ENCODE measurements at regions not wholly inside any gene's neighbourhood (a gene's known extent, or its start where the extent isn't known, plus 50 kb on each side); places are given as distances from the start of the nearest gene placed in this dataset.
"Not testable (repeated sequence)": the region's sequence is repeated elsewhere in the genome, so short reads cannot be mapped to it uniquely, and the experiment has no call there.

DNA sequence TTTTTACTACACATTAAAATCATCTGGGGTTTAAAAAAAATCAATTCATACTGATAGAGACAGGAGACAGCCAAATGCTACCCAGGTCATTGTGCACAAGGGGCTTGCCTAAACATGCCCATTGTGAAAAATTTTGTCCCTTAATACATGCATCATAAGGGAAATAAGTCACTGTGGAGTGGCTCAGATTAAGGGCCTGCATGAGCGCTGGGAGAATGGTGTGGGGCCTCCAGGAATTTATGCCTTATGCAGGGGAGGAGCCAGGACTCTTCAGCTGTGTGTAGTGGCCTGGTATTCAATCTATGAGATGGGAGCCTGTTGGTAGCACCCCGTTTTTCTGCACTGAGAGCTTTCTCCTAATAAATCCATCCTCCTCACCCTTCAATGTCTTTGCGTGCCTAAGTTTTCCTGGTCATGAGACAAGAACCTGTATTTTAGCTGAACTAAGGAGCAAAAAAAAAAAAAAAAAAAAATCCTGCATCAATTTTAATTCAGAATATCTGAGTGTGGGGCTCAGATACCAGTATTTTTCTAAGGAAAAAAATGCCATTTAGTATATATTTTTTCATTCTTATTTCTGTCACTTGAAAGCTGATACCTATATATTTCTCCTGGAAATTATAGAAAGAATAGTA, 997.6 kb upstream of the ATXN8OS start:
- no peak for DNase-seq (ENCODE audit: low read depth in 3 of 3, low spot score in 2 of 3)

DNA sequence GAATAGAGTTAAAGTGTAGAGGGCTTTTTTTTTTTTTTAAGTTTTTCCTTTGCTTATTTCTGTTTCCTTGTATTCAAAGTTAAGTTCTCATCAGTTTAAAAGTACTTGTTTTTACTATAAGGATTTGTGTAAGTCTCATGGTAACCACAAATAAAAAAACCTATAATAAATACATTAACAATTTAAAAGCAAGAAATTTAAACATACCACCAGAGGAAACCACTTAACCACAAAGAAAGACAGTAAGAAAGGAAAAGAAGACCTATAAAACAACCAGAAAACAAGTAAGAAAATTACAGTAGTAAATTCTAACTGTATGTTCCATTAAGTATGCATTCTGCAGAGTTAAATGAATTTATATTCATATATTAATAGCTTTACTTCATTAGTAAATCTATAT, 999.1 kb upstream of the ATXN8OS start:
- DNase-seq (ENCODE audit: low read depth in 3 of 3, low spot score in 2 of 3) = no peak

DNA sequence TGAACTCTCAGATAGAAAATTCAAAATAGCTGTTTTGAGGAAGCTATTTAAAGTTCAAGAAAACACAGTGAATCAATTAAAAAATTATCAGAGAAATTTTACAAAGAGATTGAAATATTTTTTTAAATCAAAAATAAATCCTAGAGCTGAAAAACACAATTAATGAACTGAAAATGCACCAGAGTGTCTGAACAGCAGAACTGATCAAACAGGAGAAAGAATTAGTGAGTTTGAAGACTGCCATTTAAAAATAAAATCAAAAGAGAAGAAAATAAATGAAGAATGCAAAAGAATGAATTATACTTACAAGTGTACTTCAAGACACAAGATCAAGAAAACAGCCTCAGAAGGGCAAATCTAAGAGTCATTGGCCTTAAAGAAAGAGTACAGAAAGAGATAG, 1000.2 kb upstream of the ATXN8OS start:
- no peak for DNase-seq (ENCODE audit: low read depth in 3 of 3, low spot score in 2 of 3)

DNA sequence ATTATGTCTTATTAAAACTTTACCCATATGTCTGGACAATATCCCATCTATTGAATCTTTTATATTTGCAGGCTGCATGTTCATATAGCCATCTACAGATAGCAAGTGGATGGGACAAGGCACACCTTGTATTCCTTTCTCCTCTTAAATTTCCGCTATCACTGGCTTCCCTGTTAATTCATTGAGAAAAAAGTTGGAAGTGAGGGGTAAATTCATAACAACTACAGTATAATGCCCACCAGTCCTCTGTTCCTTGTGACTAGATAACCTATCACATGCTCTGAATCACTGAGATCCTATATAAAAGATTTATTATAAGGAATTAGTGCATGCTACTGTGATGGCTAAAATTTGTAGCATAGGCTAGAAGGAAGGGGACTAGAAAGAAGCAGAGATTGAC, 1005.8 kb upstream of the ATXN8OS start:
- DNase-seq (ENCODE audit: low read depth in 3 of 3, low spot score in 2 of 3) = no peak

DNA sequence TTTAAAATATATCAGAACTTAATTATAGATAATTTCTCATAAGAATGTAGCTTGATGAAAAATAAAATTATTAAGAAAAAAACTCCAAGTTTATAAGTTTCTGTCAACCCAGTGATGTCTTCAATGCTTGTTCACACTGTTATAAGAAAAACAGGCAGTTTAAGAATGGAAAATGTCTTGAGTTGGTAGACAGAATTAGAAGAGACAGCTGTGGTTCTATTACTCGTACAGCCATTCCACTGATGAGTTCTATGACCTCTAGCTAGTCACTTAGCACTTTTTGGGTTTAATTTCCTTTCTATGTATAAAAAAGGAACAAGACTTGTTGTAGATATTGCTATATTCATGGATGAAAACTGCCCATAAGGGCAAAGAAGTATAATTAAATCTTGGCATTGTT, 1013.1 kb upstream of the ATXN8OS start:
- DNase-seq (ENCODE audit: low read depth in 3 of 3, low spot score in 2 of 3) = no peak

DNA sequence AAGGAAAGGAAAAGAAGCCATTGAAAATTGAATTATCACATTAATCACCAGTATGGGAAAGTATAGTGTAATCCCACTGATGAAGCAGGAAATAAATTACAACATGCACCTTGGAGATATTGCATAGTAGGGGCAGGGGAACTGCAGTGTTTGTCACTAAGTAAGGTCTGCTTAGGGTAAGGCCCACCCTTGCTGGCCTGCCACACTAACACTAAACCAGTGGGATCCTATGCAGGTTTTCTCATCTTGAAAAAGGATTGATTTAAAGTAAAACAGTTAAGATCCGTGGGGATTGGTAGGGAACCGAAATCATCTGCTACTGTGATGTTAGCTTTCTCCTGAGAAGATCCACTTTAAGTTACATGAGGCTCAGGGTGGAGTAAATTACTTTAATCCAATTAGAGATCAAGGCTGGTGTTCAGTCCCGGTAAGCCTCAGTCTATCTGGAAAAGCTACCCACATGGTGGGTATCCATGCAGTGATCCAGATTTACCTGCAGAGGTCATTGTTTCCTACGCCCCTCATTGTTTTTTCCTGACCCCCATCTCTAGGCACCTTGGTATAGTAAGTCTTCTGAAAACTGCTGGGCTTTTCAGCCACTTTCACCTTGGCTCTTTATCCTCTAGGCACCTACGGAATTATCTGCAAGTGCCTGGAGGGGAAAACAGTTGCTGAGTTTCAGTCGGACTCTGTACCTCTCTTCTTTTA, 1014.9 kb upstream of the ATXN8OS start:
- DNase-seq (ENCODE audit: low read depth in 3 of 3, low spot score in 2 of 3) = no peak

DNA sequence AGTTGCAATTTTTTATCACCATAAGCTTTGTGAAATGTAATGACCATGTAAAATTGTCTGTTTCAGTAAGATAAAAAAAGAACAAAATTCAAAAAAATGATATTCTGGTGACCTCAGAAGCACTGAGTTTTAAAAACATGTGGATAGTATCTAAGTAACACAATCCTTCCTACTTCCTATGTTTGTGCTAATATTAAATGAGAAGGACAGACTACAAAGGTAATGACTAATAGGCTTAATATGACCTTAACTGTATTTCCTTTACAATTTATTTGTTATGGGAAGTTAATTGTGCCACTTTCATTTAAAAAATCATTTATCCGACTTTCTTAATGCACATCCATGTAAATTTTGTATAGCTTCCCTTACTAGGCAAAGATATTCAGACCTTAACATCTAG, 1030.4 kb upstream of the ATXN8OS start:
- DNase-seq (ENCODE audit: low read depth in 3 of 3, low spot score in 2 of 3) = no peak

DNA sequence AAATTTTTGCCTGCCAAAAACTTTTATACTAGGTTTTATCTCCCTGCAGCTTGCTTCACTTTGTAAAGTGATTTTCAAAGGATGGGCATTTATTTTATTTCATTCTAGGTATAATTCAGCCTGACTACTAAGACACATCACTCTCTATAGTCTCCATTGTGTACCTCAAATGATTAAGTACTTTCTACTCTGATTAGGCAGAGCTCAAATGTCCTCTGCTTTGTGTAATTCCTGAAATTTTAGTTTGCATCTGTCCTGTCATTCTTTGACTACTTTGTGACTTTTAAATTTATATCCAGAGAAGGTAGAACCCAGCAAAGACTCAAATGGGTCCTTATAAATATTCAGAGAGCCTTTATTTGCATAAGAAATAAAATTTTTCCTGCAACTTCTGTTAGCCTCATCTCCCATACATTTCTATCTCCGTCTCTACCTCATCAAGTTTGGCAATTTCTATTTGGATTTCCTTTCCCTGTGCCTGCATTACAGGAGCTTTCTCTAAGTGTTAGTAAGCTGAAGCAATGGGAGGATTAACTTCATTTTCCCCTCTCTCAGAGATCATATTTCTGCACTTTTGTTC, 1038.0 kb upstream of the ATXN8OS start:
- DNase-seq (ENCODE audit: low read depth in 3 of 3, low spot score in 2 of 3) = no peak

DNA sequence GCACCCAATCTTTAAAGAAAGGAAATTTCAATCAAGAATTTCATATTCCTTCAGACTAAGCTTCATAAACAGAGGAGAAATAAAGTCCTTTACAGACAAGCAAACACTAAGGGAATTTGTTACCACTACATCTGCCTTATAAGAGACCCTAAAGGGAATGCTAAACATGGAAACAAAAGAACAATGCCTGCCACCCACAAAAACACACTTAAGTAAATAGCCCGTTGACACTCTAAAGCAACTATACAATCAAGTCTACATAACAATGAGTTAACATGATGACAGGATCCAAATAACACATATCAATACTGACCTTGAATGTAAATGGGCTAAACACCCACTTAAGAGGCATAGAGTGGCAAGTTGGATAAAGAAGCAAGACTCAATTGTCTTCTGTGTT, 1056.9 kb upstream of the ATXN8OS start:
- no peak for DNase-seq (ENCODE audit: low read depth in 3 of 3, low spot score in 2 of 3)

DNA sequence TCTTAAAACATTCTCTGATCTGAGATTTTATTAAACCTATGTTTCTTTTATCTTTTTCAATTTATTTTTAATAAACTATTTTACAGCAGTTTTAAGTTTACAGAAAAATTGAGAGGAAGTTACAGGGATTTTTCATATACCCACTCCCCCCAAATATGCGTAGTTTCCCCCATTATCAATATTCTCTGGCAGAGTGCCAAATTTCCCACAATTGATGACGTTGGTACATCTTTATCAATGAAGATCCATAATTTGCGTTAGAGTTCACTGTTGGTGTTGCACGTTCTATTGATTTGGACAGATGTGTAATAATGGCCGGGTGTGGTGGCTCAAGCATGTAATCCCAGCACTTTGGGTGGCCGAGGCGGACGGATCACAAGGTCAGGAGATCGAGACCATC, 1063.0 kb upstream of the ATXN8OS start:
- DNase-seq (ENCODE audit: low read depth in 3 of 3, low spot score in 2 of 3) = no peak

DNA sequence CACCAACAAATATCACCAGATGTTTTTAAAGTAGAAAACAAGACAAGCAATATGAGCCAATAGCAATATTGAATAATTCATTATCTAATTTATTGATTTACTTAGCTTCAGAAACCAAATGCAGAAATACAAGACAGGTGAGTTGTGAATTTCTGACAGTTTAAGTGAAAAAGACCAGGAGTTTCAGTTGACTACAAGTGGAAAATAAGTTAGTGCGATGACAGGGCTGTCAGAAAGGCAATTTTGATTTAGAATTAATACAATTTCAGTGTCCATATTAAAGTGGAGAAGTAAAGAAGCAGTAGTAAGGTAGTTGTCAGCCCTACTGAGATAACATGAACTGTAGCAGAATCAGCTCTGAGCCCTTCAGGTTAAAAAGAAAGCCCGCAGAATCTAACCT, 1066.7 kb upstream of the ATXN8OS start:
- no peak for DNase-seq (ENCODE audit: low read depth in 3 of 3, low spot score in 2 of 3)

DNA sequence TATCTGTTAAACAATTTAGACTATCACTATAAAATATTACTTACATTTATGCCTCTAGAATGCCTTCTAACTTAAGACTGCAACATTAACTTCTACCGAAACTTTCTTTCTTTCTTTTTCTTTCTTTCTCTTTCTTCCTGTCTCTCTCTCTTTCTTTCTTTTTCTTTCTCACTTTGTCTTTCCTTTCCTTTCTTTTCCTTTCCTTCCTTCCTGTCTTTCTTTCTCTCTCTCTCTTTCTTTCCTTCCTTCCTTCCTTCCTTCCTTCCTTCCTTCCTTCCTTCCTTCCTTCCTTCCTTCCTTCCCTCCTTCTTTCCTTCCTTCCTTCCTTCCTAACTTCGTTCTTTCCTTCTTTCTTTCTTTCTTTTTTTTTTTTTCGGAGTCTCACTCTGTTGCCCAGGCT, 1071.9 kb upstream of the ATXN8OS start:
- no peak for DNase-seq (ENCODE audit: low read depth in 3 of 3, low spot score in 2 of 3)

DNA sequence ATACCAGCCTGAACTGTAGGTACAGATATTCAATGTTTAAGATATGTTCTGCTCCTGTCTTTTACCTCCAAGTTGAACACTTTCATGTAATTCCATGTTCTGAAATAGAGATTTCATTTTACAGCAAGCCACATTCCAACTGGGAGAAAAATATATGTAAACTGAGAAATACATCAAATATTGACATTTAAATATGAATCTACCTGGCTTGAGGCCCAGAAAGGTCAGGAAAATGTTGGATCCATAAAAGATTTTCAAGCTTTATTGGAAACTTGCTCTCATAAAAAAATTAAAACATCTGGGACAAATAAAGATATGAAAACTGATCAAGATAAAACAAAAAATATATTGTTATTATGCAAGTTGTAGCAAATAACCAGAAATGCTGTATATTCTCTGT, 1078.7 kb upstream of the ATXN8OS start:
- DNase-seq (ENCODE audit: low read depth in 3 of 3, low spot score in 2 of 3) = no peak

DNA sequence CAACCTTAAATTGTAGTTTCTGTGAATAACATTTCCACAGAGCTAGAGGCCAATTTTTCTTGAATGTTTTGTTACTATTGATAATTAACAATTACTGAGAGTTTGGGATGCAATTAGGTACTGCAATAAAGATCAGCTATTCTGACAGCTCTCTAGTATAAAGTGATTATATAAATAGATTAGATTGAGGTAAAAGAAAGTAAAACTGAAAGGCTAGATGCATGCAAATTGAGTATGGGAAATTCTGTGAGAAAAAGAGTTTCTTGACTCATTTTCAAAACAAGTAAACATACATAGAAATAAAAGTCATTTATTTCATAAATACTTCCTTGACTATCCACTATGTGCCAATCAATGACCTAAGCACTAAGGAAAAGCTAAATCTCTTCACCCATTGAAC, 1087.5 kb upstream of the ATXN8OS start:
- DNase-seq (ENCODE audit: low read depth in 3 of 3, low spot score in 2 of 3) = no peak

DNA sequence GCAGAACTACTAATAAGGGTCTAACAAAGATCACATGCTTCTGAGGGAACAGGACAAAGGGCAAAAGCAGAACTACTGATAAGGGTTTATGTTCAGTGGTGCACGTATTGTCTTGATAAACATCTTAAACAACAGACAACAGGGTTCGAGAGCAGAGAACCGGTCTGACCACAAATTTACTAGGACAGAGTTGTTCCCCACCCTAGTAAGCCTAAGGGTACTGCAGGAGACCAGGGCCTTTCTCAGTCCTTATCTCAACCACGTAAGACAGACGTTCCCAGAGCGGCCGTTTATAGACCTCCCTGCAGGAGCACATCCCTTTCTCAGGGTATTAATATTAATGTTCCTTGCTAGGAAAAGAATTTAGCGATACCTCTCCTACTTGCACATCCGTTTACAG, 1089.5 kb upstream of the ATXN8OS start:
- not testable (repeated sequence) for DNase-seq (ENCODE audit: low read depth in 3 of 3, low spot score in 2 of 3)

DNA sequence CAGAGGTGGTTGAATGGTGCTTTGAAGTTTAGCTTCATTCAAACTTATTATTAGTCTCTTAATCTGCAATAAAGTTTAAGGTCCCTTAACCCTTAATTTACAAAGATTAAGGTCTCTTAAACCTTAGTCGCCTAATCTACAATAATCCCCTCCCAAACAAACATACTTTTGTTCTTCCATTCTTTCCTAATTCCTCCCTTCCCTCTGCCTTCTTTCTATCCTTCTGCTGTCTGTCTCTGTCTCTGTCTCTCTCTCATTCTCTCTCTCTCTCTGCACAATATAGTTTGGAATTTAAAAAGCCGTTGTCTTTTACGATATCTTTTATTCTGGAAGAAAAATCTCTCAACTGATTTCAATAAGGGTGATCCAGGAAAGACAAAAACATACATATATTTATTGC, 1096.8 kb upstream of the ATXN8OS start:
- no peak for DNase-seq (ENCODE audit: low read depth in 3 of 3, low spot score in 2 of 3)

DNA sequence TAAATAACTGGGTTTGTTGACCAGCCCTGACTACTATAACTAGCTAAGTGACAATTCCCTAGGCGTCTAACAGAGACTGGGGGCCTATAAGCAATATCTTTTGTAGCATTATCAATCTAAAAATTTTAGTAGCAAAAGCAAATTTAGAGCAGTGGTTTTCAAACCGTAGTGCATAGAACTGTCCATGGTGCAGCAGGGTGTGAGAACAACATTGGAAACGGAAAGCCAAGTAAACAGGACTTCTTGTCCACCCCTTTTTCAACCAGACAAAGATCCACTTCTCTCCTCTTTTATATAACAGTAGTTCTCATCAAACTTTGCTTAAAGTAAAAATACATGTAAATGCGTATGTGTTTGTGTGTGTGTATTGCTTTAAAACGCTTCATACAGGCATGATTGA, 1099.1 kb upstream of the ATXN8OS start:
- DNase-seq (ENCODE audit: low read depth in 3 of 3, low spot score in 2 of 3) = no peak

DNA sequence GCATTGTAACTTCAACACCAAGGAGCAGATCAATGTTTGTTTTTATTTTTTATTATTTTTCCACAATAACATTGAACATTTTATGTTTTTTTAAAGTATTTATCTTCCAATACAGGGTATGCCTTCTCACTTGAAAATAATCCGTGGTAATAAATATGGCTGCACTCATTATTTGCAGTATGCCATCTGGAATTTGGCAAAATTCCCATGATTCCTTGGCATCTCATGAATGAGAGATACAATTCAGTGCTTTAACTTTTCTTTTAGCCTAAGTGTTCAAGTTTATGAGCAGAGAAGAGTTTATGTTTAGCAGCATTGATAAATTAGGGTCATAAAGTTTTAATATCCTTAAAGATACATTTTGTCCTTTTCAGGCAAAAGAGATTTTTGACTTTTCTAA, 1109.6 kb upstream of the ATXN8OS start:
- DNase-seq (ENCODE audit: low read depth in 3 of 3, low spot score in 2 of 3) = no peak

DNA sequence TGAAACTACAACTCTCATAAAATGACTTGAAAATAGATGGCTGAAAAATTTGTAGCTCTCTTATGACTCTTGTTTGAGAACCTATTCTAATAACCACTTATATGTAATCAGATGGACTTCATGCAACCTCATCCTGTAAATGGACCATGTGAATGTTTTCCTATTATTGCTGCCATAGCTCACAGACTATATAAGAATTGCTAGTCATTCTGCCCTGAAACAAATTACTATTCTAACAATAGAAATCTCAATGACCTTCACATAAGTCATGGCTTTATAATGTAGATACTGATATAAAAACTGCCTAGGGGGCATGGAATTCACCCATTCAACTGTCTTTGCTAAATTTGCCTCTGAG, 1111.0 kb upstream of the ATXN8OS start:
- no peak for DNase-seq (ENCODE audit: low read depth in 3 of 3, low spot score in 2 of 3)

DNA sequence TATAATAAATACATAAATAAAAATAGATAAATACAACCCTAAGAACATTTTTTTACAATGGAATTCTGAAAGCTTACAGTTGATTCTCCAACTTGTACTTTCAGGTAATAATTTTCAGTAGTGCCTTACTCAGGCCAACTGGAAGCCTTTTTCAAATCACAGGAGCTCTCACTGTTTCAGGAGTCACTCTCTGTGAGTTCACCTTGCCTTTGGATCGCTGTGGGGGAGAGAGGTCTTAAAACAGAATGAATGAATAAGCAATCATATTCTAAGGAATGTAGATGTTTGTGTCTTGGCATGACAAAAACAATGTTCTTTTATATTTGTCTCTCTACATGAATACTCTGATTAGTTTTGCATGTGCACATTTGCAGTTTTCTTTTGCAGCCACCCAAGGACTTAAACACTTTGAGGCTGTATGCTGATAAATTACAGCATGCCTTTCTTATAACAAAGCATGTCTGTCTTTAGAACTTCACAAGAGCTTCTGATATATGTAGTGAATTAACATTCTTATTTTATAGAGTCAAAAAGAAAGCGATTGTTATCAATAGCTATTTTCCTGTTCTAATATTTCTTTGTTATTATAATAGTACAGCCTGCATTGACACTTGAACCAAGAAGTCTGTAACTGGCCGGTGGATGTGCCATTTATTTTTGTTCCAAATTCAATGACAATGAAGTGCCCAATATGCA, 1111.5 kb upstream of the ATXN8OS start:
- DNase-seq (ENCODE audit: low read depth in 3 of 3, low spot score in 2 of 3) = no peak

DNA sequence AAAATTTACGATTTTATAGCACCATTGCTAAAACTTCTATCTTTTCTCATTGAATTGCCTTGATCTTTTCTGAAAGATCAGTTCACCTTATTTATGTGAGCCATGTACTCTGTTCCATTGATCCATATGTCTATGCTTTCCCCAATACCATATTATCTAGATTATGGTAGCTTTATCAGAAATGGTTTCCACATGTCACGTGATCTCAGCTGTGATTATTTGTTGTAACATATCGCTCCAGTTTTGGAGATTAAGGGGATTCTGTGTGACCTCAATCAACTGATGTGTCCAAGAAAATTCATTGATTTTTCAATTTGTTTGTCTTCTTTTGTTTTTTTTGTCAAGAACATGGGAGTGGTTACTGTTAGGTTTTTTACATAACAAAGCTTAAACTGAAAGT, 1114.5 kb upstream of the ATXN8OS start:
- DNase-seq (ENCODE audit: low read depth in 3 of 3, low spot score in 2 of 3) = no peak

DNA sequence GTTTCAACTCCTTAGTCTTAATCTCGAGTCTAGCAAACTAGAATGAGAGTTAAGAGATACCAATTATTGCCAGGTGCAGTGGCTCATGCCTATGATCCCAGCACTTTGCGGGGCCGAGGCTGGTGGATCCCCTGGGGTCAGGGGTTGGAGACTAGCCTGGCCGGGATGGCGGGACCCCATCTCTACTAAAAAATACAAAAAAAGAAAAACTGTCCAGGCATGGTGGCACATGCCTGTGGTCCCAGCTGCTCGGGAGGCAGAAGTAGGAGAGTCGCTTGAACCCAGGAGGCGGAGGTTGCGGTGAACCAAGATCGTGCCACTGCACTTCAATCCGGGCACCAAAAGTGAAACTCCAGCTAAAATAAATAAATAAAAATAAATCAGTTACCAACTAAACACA, 1119.5 kb upstream of the ATXN8OS start:
- DNase-seq (ENCODE audit: low read depth in 3 of 3, low spot score in 2 of 3) = no peak

Data from right renal cortex interstitium (tissue), 3 donors.